ENCODE measurements at regions not wholly inside any gene's neighbourhood (a gene's known extent, or its start where the extent isn't known, plus 50 kb on each side); places are given as distances from the start of the nearest gene placed in this dataset.
"Not testable (repeated sequence)": the region's sequence is repeated elsewhere in the genome, so short reads cannot be mapped to it uniquely, and the experiment has no call there.

- DNase-seq (ENCODE audit: low read depth) = no peak
Observed at GRCh38 chr1:189192741-189193520, 1284.7 kb downstream of the BRINP3 start.

GRCh38 chr1:189205863-189206262, 1271.8 kb downstream of the BRINP3 start:
- DNase-seq (ENCODE audit: low read depth) = peak; percentile 7

- DNase-seq (ENCODE audit: low read depth) = no peak
Observed at GRCh38 chr1:189206617-189207016, 1271.0 kb downstream of the BRINP3 start.

- peak; percentile 46 for DNase-seq (ENCODE audit: low read depth)
Observed at GRCh38 chr1:189211742-189212141, 1265.9 kb downstream of the BRINP3 start.

- DNase-seq (ENCODE audit: low read depth) = no peak
Observed at GRCh38 chr1:189212606-189213005, 1265.1 kb downstream of the BRINP3 start.

GRCh38 chr1:189216886-189217285, 1260.8 kb downstream of the BRINP3 start:
- no peak for DNase-seq (ENCODE audit: low read depth)

GRCh38 chr1:189217646-189218045, 1260.0 kb downstream of the BRINP3 start:
- no peak for DNase-seq (ENCODE audit: low read depth)

- no peak for DNase-seq (ENCODE audit: low read depth)
Observed at GRCh38 chr1:189220750-189221149, 1256.9 kb downstream of the BRINP3 start.

- DNase-seq (ENCODE audit: low read depth) = not testable (repeated sequence)
Observed at GRCh38 chr1:189225794-189226145, 1251.9 kb downstream of the BRINP3 start.

GRCh38 chr1:189226779-189227178, 1250.9 kb downstream of the BRINP3 start:
- no peak for DNase-seq (ENCODE audit: low read depth)

- DNase-seq (ENCODE audit: low read depth) = no peak
Observed at GRCh38 chr1:189237008-189237407, 1240.7 kb downstream of the BRINP3 start.

GRCh38 chr1:189253601-189254350, 1223.9 kb downstream of the BRINP3 start:
- no peak for DNase-seq (ENCODE audit: low read depth)

- DNase-seq (ENCODE audit: low read depth) = not testable (repeated sequence)
Observed at GRCh38 chr1:189261128-189261527, 1216.5 kb downstream of the BRINP3 start.

GRCh38 chr1:189269011-189269410, 1208.7 kb downstream of the BRINP3 start:
- DNase-seq (ENCODE audit: low read depth) = peak; percentile 5

- DNase-seq (ENCODE audit: low read depth) = no peak
Observed at GRCh38 chr1:189274267-189274666, 1203.4 kb downstream of the BRINP3 start.

- no peak for DNase-seq (ENCODE audit: low read depth)
Observed at GRCh38 chr1:189275796-189276195, 1201.9 kb downstream of the BRINP3 start.

- DNase-seq (ENCODE audit: low read depth) = no peak
Observed at GRCh38 chr1:189289346-189289745, 1188.3 kb downstream of the BRINP3 start.

GRCh38 chr1:189301235-189301634, 1176.4 kb downstream of the BRINP3 start:
- no peak for DNase-seq (ENCODE audit: low read depth)

- no peak for DNase-seq (ENCODE audit: low read depth)
Observed at GRCh38 chr1:189305279-189305678, 1172.4 kb downstream of the BRINP3 start.

- no peak for DNase-seq (ENCODE audit: low read depth)
Observed at GRCh38 chr1:189311915-189312314, 1165.7 kb downstream of the BRINP3 start.

- no peak for DNase-seq (ENCODE audit: low read depth)
Observed at GRCh38 chr1:189312499-189312898, 1165.2 kb downstream of the BRINP3 start.

GRCh38 chr1:189313488-189313887, 1164.2 kb downstream of the BRINP3 start:
- DNase-seq (ENCODE audit: low read depth) = no peak

All from RPMI7951 (cell line).